Epithelial cell of esophagus (primary cell): ENCODE measurements at regions not wholly inside any gene's neighbourhood (a gene's known extent, or its start where the extent isn't known, plus 50 kb on each side); places are given as distances from the start of the nearest gene placed in this dataset.

ENCODE experiments used
- DNase-seq: peaks from one replicate; pipeline ENCODE4 v3.0.0; 2010; ENCODE audit warnings: low read depth
- H3K4me3 ChIP-seq: 2 replicates; pipeline ENCODE4 v1.5.1; 2011; ENCODE audit warnings: mild to moderate bottlenecking, low read length, control low read depth
- CTCF ChIP-seq: IDR thresholded peaks from 2 replicates; pipeline ENCODE4 v1.5.1; 2011; ENCODE audit warnings: low read depth, mild to moderate bottlenecking, low read length, control low read depth, inconsistent platforms; ENCODE audit not compliant: insufficient read depth; ENCODE audit errors: missing control alignments

- H3K4me3 ChIP-seq = no peak overlapping the region
- DNase-seq = no peak
- TF ChIP-seq CTCF = no peak
Observed at GRCh38 chr12:47577206-47577989, 128.4 kb downstream of the RPAP3 start.

GRCh38 chr12:47576289-47576945 is 129.4 kb downstream of the RPAP3 start:
- no peak overlapping the region for H3K4me3 ChIP-seq
- TF ChIP-seq CTCF = no peak
- no peak for DNase-seq

GRCh38 chr12:47574252-47575021 is 131.4 kb downstream of the RPAP3 start:
- no peak for TF ChIP-seq CTCF

GRCh38 chr12:47573146-47573659 is 132.6 kb downstream of the RPAP3 start:
- H3K4me3 ChIP-seq = no peak overlapping the region
- DNase-seq = no peak
- no peak for TF ChIP-seq CTCF

More at GRCh38 chr12:47574252-47575021, 131.4 kb downstream of the RPAP3 start:
- H3K4me3 ChIP-seq = no peak overlapping the region
- DNase-seq = no peak

GRCh38 chr12:47570151-47570550 is 135.7 kb downstream of the RPAP3 start:
- DNase-seq = no peak
- TF ChIP-seq CTCF = no peak
- no peak overlapping the region for H3K4me3 ChIP-seq

GRCh38 chr12:47562201-47562600 is 143.6 kb downstream of the RPAP3 start:
- no peak for DNase-seq
- no peak overlapping the region for H3K4me3 ChIP-seq
- no peak for TF ChIP-seq CTCF
